HCT116 (cell line): ENCODE measurements at regions not wholly inside any gene's neighbourhood (a gene's known extent, or its start where the extent isn't known, plus 50 kb on each side); places are given as distances from the start of the nearest gene placed in this dataset.

Source experiments
- ATAC-seq: fragments of 200-7000 bp; cut with Tn5 transposase; 2 replicates; pipeline ENCODE4 v1.9.1; 2020; ENCODE audit warnings: mild to moderate bottlenecking, moderate library complexity
- BruUV-seq: library from RNA; stranded (reverse); fragments of 400-500 nt; replicated peaks from 2 replicates; lab custom pipeline; 2021; lab: Mats Ljungman, UMichigan
- CTCF ChIA-PET: fragments of 300-600 bp; sonication (Branson Sonifier 250); formaldehyde crosslinking; loops from one replicate; lab custom pipeline; 2021; ENCODE audit warnings: antibody characterized with exemption; lab: Charles Lee
- POLR2A ChIA-PET: fragments of 300-600, 350-600 bp; sonication (Branson Sonifier 250); formaldehyde crosslinking; loops from one replicate; lab custom pipeline; 2021; ENCODE audit warnings: antibody characterized with exemption; lab: Charles Lee
- RAD21 ChIA-PET, 2 experiments: fragments of 300-600 bp; sonication (Branson Sonifier 250); formaldehyde crosslinking; loops; one replicate each; lab custom pipeline; 2023; ENCODE audit warnings: low total read pairs in 2 of 2; ENCODE audit not compliant: uncharacterized antibody in 2 of 2, unreplicated experiment in 2 of 2, low non-redundant PET in 1 of 2; lab: Charles Lee
- DNase-seq: peaks from one replicate; pipeline ENCODE4 v3.0.0-alpha.2; 2010; ENCODE audit warnings: low read depth, low spot score
- H2AFZ ChIP-seq: fragments of 200-600 bp; shearing (Covaris generic), sonication (generic); 2 replicates; pipeline ENCODE4 v1.6.1; 2017; ENCODE audit warnings: low read depth, mixed run types, mixed read lengths, antibody characterized with exemption, low read length; ENCODE audit not compliant: poor library complexity, severe bottlenecking
- H3K27ac ChIP-seq: 2 replicates; pipeline ENCODE4 v1.5.1; 2012; ENCODE audit warnings: low read depth, low read length
- H3K27me3 ChIP-seq: fragments of 200-600 bp; sonication (generic); 2 replicates; pipeline ENCODE4 v1.6.1; 2016; ENCODE audit warnings: mixed run types, low read length, mixed read lengths; ENCODE audit not compliant: insufficient read depth
- H3K36me3 ChIP-seq, 2 experiments: fragments of 200-500 bp in 1 of 2; fragments of 200-600 bp in 1 of 2; sonication (Bioruptor generic) in 1 of 2; sonication (generic) in 1 of 2; 2 replicates each; pipeline versions ENCODE4 v1.5.1 to v1.6.1; 2014 to 2016; ENCODE audit warnings: low read length in 2 of 2, inconsistent platforms in 1 of 2, mixed read lengths in 1 of 2, mixed run types in 1 of 2; ENCODE audit not compliant: insufficient read depth in 2 of 2, control insufficient read depth in 1 of 2
- H3K4me1 ChIP-seq, 2 experiments: fragments of 200-600 bp in 1 of 2; sonication (generic) in 1 of 2; 2 replicates each; pipeline versions ENCODE4 v1.5.1 to v1.6.1; 2012 to 2017; ENCODE audit warnings: low read length in 2 of 2, inconsistent platforms in 1 of 2, mild to moderate bottlenecking in 1 of 2, mixed read lengths in 1 of 2, mixed run types in 1 of 2, moderate library complexity in 1 of 2; ENCODE audit not compliant: insufficient read depth in 2 of 2, control insufficient read depth in 1 of 2
- H3K4me2 ChIP-seq: fragments of 200-600 bp; sonication (generic); 2 replicates; pipeline ENCODE4 v1.6.1; 2017; ENCODE audit warnings: mixed run types, low read length, mixed read lengths
- H3K4me3 ChIP-seq, 2 experiments: fragments of 200-600 bp in 1 of 2; sonication (generic) in 1 of 2; replicated peaks in 1 of 2; 2 replicates each; pipeline ENCODE4 v1.5.1; 2011 to 2016; ENCODE audit warnings: low read length in 2 of 2, control low read depth in 1 of 2, low read depth in 1 of 2, mild to moderate bottlenecking in 1 of 2, mixed read lengths in 1 of 2, mixed run types in 1 of 2
- H3K79me2 ChIP-seq: fragments of 200-600 bp; sonication (generic); 2 replicates; pipeline ENCODE4 v1.6.1; 2017; ENCODE audit warnings: mild to moderate bottlenecking, mixed run types, low read length, moderate library complexity, mixed read lengths; ENCODE audit not compliant: insufficient read depth
- H3K9ac ChIP-seq: fragments of 200-600 bp; sonication (generic); 2 replicates; pipeline ENCODE4 v1.6.1; 2016; ENCODE audit warnings: low read length, mixed read lengths
- H3K9me2 ChIP-seq: fragments of 200-600 bp; sonication (generic), shearing (Covaris generic); 2 replicates; pipeline ENCODE4 v1.6.1; 2017; ENCODE audit warnings: mixed run types, mild to moderate bottlenecking, moderate library complexity; ENCODE audit not compliant: insufficient read depth
- H3K9me3 ChIP-seq, 2 experiments: fragments of 200-500 bp in 1 of 2; fragments of 200-600 bp in 1 of 2; sonication (Bioruptor generic) in 1 of 2; sonication (generic) in 1 of 2; 2 replicates each; pipeline ENCODE4 v1.6.1; 2014 to 2017; ENCODE audit warnings: low read length in 2 of 2, mixed read lengths in 2 of 2, inconsistent platforms in 1 of 2, low read depth in 1 of 2, mild to moderate bottlenecking in 1 of 2, mixed run types in 1 of 2, moderate library complexity in 1 of 2; ENCODE audit not compliant: control insufficient read depth in 1 of 2, insufficient read depth in 1 of 2
- H4K20me1 ChIP-seq: fragments of 200-600 bp; sonication (generic), shearing (Covaris generic); 2 replicates; pipeline ENCODE4 v1.6.1; 2017; ENCODE audit warnings: mixed run types, mild to moderate bottlenecking, moderate library complexity; ENCODE audit not compliant: insufficient read depth
- CBX3 ChIP-seq: IDR thresholded peaks from 2 replicates; pipeline ENCODE4 v1.6.1; 2012; ENCODE audit warnings: low read depth
- CEBPB ChIP-seq: IDR thresholded peaks from 2 replicates; pipeline ENCODE4 v1.6.1; 2012; ENCODE audit warnings: low read depth
- CTCF ChIP-seq, 3 experiments: fragments of 200-600 bp in 1 of 3; sonication (generic) in 1 of 3; IDR thresholded peaks in 2 of 3; conservative IDR thresholded peaks in 1 of 3; 2 replicates each; pipeline ENCODE4 v1.5.1; 2012 to 2017; ENCODE audit warnings: low read depth in 2 of 3, low read length in 2 of 3, antibody characterized with exemption in 1 of 3, borderline replicate concordance in 1 of 3, control low read depth in 1 of 3, mild to moderate bottlenecking in 1 of 3, mixed read lengths in 1 of 3, mixed run types in 1 of 3, moderate library complexity in 1 of 3; ENCODE audit not compliant: insufficient read depth in 1 of 3
- ELF1 ChIP-seq: IDR thresholded peaks from 2 replicates; pipeline ENCODE4 v1.6.1; 2012; ENCODE audit warnings: low read depth, borderline replicate concordance
- EZH2 ChIP-seq: fragments of 200-600 bp; sonication (generic); IDR thresholded peaks from 2 replicates; pipeline ENCODE4 v1.6.1; 2017; ENCODE audit warnings: antibody characterized with exemption, mixed run types
- JUND ChIP-seq: IDR thresholded peaks from 2 replicates; pipeline ENCODE4 v1.6.1; 2012
- POLR2A ChIP-seq: IDR thresholded peaks from 2 replicates; pipeline ENCODE4 v1.7.0; 2011; ENCODE audit warnings: borderline replicate concordance; ENCODE audit not compliant: insufficient read depth, insufficient read length; ENCODE audit errors: extremely low read depth
- POLR2AphosphoS5 ChIP-seq: IDR thresholded peaks from 2 replicates; pipeline ENCODE4 v1.6.1; 2011; ENCODE audit warnings: mild to moderate bottlenecking, low read depth, low read length, moderate library complexity
- REST ChIP-seq: IDR thresholded peaks from 2 replicates; pipeline ENCODE4 v1.6.1; 2012; ENCODE audit warnings: low read depth
- SIN3A ChIP-seq: IDR thresholded peaks from 2 replicates; pipeline ENCODE4 v1.6.1; 2012; ENCODE audit warnings: low read depth
- SP1 ChIP-seq: IDR thresholded peaks from 2 replicates; pipeline ENCODE4 v1.6.1; 2012; ENCODE audit warnings: low read depth
- SRF ChIP-seq: IDR thresholded peaks from 2 replicates; pipeline ENCODE4 v1.6.1; 2012; ENCODE audit warnings: low read depth
- TCF7L2 ChIP-seq: IDR thresholded peaks from 2 replicates; pipeline ENCODE4 v1.7.0; 2011; ENCODE audit warnings: borderline replicate concordance, inconsistent platforms; ENCODE audit not compliant: insufficient read depth, insufficient read length; ENCODE audit errors: extremely low read depth
- YY1 ChIP-seq: IDR thresholded peaks from 2 replicates; pipeline ENCODE4 v1.6.1; 2011; ENCODE audit warnings: low read length, low read depth, moderate library complexity, mild to moderate bottlenecking; ENCODE audit not compliant: insufficient replicate concordance; ENCODE audit errors: extremely low read depth
- ZNF274 ChIP-seq: fragments of 200-500 bp; sonication (Bioruptor generic); IDR thresholded peaks from 2 replicates; pipeline ENCODE4 v1.6.1; 2014; ENCODE audit warnings: mild to moderate bottlenecking, low read depth, low read length, inconsistent platforms
- intact Hi-C: fragments of 100-400 bp; cut with micrococcal nuclease; formaldehyde crosslinking; loops from 2 replicates; pipeline ENCODE4 v1.10.0; 2022
- TF ChIP-seq, protein P1 (sequence below): IDR thresholded peaks from 2 replicates; pipeline ENCODE4 v1.6.1; 2012

- TF ChIP-seq POLR2A, result no peak
- no peak for TF ChIP-seq SP1
- no peak for TF ChIP-seq YY1
- TF ChIP-seq CEBPB, result no peak
- no peak for TF ChIP-seq SRF
- TF ChIP-seq SIN3A, result no peak
- TF ChIP-seq EZH2, result no peak
- no peak for TF ChIP-seq CTCF (IDR thresholded peaks at IDR 0.05 in 2 of 3, conservative IDR thresholded peaks at IDR 0.05 in 1 of 3; ENCODE audit: borderline replicate concordance in 1 of 3, insufficient read depth in 1 of 3, low read depth in 2 of 3, low read length in 2 of 3)
- TF ChIP-seq CBX3, result no peak
- TF ChIP-seq TCF7L2, result no peak
- no peak for TF ChIP-seq POLR2AphosphoS5
- no peak for TF ChIP-seq JUND
- TF ChIP-seq ELF1, result no peak
- TF ChIP-seq, protein P1, sequence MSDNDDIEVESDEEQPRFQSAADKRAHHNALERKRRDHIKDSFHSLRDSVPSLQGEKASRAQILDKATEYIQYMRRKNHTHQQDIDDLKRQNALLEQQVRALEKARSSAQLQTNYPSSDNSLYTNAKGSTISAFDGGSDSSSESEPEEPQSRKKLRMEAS, result no peak
- no peak for TF ChIP-seq REST
- no peak for TF ChIP-seq ZNF274
- Histone ChIP-seq H3K27me3 (peaks cover 5% of the 10 kb centered on the region; the same call in 1 of the 2 replicates), H3K9ac (no peak overlapping the region), H3K79me2 (no peaks in the 10 kb centered on the region), H3K9me2 (no peaks in the 10 kb centered on the region; the same call in 1 of the 2 replicates), H2AFZ (no peak overlapping the region), H3K9me3 (no peaks in the 10 kb centered on the region), H3K4me3 (no peak overlapping the region), H3K27ac (no peak overlapping the region), H3K4me1 (no peaks in the 10 kb centered on the region), H3K36me3 (no peaks in the 10 kb centered on the region), H3K4me2 (no peak overlapping the region), H4K20me1 (no peaks in the 10 kb centered on the region)
- ChIA-PET CTCF (no interaction called here), RAD21 (no interaction called here), POLR2A (no interaction called here)
- BruUV-seq, result no TSS peak
- intact Hi-C loops, result no loop called here
- DNase-seq (no peak), ATAC-seq (no peak)
Measured at GRCh38 chr9:115412656-115413055, 294.7 kb upstream of the TNC start.
